ENCODE measurements at regions not wholly inside any gene's neighbourhood (a gene's known extent, or its start where the extent isn't known, plus 50 kb on each side); places are given as distances from the start of the nearest gene placed in this dataset.

DNA sequence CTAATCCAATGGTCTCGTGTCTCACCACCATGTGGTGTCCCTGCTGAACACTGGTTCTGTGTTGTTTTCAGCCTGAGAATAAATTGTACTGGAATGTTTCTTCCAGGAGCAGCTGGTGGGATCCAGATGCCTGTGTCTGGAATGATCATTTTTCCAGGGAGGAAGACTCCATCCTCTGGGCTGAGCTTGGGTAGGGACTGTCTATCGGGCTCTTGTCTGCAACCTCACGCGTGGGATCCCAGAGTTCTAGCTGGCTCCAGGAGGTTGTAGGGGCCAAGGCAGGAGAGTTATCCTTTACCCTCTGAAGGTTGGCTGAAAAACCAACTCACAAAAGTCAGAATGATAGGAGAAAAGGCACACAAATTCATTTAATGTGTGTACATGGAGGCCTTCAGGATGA lies 144.1 kb upstream of the B3GAT1 start:
- Histone ChIP-seq H3K4me3 (no peak overlapping the region), H3K27me3 (no peaks in the 10 kb centered on the region)
- DNase-seq (ENCODE audit: extremely low spot score in 2 of 2) = peak; percentile 31 to 74

DNA sequence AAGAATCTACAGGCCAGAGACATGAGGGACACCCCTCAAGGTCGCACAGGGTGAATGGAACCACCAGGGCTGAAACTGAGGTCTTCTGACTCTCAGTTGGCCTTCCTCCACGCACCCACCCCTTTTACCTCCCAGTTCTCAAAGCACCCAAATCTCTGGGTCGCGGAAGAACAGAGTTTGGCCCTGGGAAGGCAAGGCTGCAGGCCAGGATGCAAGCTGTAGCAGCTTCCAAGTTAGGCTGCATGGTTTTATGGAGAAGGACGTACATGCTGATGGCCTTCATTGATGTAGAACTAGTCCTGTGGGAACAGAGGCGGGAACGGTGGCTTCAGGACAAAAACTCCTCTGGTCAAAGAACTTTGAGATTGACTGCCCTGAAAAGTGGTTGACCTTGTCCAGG lies 143.5 kb upstream of the B3GAT1 start:
- Histone ChIP-seq H3K4me1 (no peaks in the 10 kb centered on the region), H3K27ac (no peak overlapping the region), H3K4me3 (no peak overlapping the region), H3K27me3 (no peaks in the 10 kb centered on the region), H3K9me3 (no peaks in the 10 kb centered on the region), H3K36me3 (no peaks in the 10 kb centered on the region)
- TF ChIP-seq POLR2AphosphoS5 (IDR thresholded peaks at IDR 0.05; ENCODE audit: insufficient read depth in 1 of 2, low read depth in 1 of 2) = no peak
- TF ChIP-seq CTCF (IDR thresholded peaks at IDR 0.05) = no peak
- TF ChIP-seq POLR2A (IDR thresholded peaks at IDR 0.05) = no peak
- DNase-seq (ENCODE audit: extremely low spot score in 2 of 2) = peak; percentile 47 to 52
- intact Hi-C loops (cut with DNase I) = no loop called here

More for the DNA sequence above, 144.1 kb upstream of the B3GAT1 start:
- no peaks in the 10 kb centered on the region for H3K4me1 ChIP-seq
- H3K27ac ChIP-seq = no peak overlapping the region
- no peaks in the 10 kb centered on the region for H3K9me3 ChIP-seq
- intact Hi-C loops (cut with DNase I) = no loop called here
- TF ChIP-seq POLR2AphosphoS5 (IDR thresholded peaks at IDR 0.05; ENCODE audit: insufficient read depth in 1 of 2, low read depth in 1 of 2) = no peak
- no peak for TF ChIP-seq POLR2A (IDR thresholded peaks at IDR 0.05)
- no peak for TF ChIP-seq CTCF (IDR thresholded peaks at IDR 0.05)
- no peaks in the 10 kb centered on the region for H3K36me3 ChIP-seq

- TF ChIP-seq POLR2AphosphoS5 (IDR thresholded peaks at IDR 0.05; ENCODE audit: insufficient read depth in 1 of 2, low read depth in 1 of 2) (no peak), CTCF (IDR thresholded peaks at IDR 0.05) (no peak), POLR2A (IDR thresholded peaks at IDR 0.05) (no peak)
- H3K27ac ChIP-seq = no peak overlapping the region
- H3K4me3 ChIP-seq = no peak overlapping the region
- H3K9me3 ChIP-seq = no peaks in the 10 kb centered on the region
- H3K4me1 ChIP-seq = no peaks in the 10 kb centered on the region
- no peaks in the 10 kb centered on the region for H3K36me3 ChIP-seq
- H3K27me3 ChIP-seq = no peaks in the 10 kb centered on the region
- intact Hi-C loops (cut with DNase I) = no loop called here
- DNase-seq (ENCODE audit: extremely low spot score in 2 of 2) = peak; percentile 40 to 56
Measured at GRCh38 chr11:134554861-134555260, 142.8 kb upstream of the B3GAT1 start.

DNA sequence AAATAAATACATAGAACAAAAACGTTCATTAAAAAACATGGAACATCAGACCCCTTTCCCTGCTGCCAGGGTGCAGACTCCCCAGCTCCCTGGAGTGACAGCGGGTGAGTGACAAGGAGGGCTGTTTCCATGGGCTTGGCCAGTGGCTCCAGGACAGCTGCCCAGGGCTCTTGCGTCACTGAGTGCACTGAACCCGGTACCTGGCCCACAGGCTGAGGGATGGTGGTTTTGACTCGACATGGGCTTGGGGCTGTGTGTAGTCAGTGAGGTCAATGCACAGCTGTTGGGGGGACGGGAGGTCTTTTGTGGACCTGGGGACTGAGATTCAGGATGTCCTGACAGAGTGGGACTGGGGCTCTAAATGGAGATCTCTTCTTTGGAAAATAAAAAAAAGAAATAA lies 142.1 kb upstream of the B3GAT1 start:
- intact Hi-C loops (cut with DNase I) = no loop called here
- H3K9me3 ChIP-seq = no peaks in the 10 kb centered on the region
- peak; percentile 43 to 56 for DNase-seq (ENCODE audit: extremely low spot score in 2 of 2)
- no peak overlapping the region for H3K4me3 ChIP-seq
- no peaks in the 10 kb centered on the region for H3K4me1 ChIP-seq
- no peaks in the 10 kb centered on the region for H3K36me3 ChIP-seq
- no peaks in the 10 kb centered on the region for H3K27me3 ChIP-seq
- TF ChIP-seq CTCF (IDR thresholded peaks at IDR 0.05) (no peak), POLR2AphosphoS5 (IDR thresholded peaks at IDR 0.05; ENCODE audit: insufficient read depth in 1 of 2, low read depth in 1 of 2) (no peak), POLR2A (IDR thresholded peaks at IDR 0.05) (no peak)
- no peak overlapping the region for H3K27ac ChIP-seq

DNA sequence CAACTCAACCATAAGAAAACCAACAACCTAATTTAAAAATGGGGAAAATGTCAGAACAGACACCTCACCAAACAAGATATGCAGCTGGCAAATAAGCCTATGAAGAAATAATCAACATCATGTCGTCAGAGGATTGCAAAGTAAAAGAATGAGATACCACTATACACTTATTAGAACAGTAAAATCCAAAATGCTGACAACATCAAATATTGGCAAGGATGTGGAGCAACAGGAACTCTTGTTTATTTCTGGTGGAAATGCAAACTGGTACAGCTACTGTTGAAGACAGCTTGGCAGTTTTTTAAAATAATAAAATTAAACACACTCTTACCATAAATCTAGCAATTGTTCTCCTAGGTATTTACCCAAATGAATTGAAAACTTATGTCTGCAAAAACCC lies 140.7 kb upstream of the B3GAT1 start:
- TF ChIP-seq POLR2A (IDR thresholded peaks at IDR 0.05) (no peak), POLR2AphosphoS5 (IDR thresholded peaks at IDR 0.05; ENCODE audit: insufficient read depth in 1 of 2, low read depth in 1 of 2) (no peak), CTCF (IDR thresholded peaks at IDR 0.05) (no peak)
- H3K27ac ChIP-seq = no peak overlapping the region
- intact Hi-C loops (cut with DNase I) = no loop called here

More for the DNA sequence above, 140.7 kb upstream of the B3GAT1 start:
- Histone ChIP-seq H3K36me3 (no peaks in the 10 kb centered on the region), H3K4me3 (no peak overlapping the region), H3K27me3 (no peaks in the 10 kb centered on the region), H3K9me3 (no peaks in the 10 kb centered on the region), H3K4me1 (no peaks in the 10 kb centered on the region)
- DNase-seq (ENCODE audit: extremely low spot score in 2 of 2) = no peak
